ENCODE measurements at regions not wholly inside any gene's neighbourhood (a gene's known extent, or its start where the extent isn't known, plus 50 kb on each side); places are given as distances from the start of the nearest gene placed in this dataset.
A peak's percentile ranks its signal among the peaks of the same experiment; 100 is the strongest.

DNA sequence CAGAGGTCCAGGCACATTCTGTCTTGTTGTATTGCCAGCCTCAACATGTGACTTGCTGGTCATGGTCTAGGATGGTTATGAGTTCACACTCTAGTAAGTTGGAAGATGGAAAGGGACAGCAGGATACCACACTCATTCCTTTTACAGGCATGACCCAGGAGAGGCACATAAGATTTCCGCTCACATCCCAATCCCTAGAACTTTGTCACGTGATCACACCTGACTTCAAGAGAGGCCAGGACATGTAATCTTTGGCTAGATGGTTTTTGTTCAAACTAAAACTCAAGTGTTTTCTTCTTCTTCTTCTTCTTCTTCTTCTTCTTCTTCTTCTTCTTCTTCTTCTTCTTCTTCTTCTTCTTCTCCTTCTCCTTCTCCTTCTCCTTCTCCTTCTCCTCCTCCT lies 53.4 kb upstream of the ARX start (continued):
- peak; percentile 31; the same call in 1 of the 2 replicates for TF ChIP-seq TOE1 (IDR thresholded peaks at IDR 0.05; ENCODE audit: borderline replicate concordance)
- no peak for TF ChIP-seq TOE1 (CRISPR knock-in tag; IDR thresholded peaks at IDR 0.05; ENCODE audit: borderline replicate concordance, low read depth)
- TF ChIP-seq BRCA1 (IDR thresholded peaks at IDR 0.05): no peak
- TF ChIP-seq BRCA1 (CRISPR knock-in tag; IDR thresholded peaks at IDR 0.05): no peak

DNA sequence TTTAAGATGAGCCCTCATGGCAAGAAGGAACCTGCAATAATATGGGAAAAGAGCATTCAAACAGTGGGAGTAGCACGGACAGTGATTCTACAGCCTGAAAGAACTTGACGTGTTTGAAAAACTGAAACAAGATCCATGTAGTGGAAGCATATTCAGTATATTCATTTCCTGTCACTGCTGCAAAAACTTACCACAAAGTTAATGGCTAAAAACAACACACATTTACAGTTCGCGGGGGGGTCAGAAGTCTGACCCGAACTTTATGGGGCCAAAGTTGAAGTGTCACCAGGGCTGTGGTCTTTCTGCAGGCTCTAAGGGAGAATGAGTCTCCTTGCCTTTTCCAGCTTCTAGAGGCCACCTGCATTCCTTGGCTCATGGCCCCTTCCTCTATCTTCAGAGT lies 52.6 kb upstream of the ARX start:
- TF ChIP-seq KDM5B (IDR thresholded peaks at IDR 0.05; ENCODE audit: insufficient replicate concordance, low read depth, low read length): no peak
- TF ChIP-seq BMI1 (IDR thresholded peaks at IDR 0.05; ENCODE audit: low read length): no peak
- no peak for TF ChIP-seq HDGF (IDR thresholded peaks at IDR 0.05)
- TF ChIP-seq ZNF668 (CRISPR knock-in tag; IDR thresholded peaks at IDR 0.05): no peak
- TF ChIP-seq ZBTB34 (CRISPR knock-in tag; IDR thresholded peaks at IDR 0.05): no peak
- no peak for TF ChIP-seq CCAR2 (IDR thresholded peaks at IDR 0.05; ENCODE audit: low read depth, low read length)
- no peak for TF ChIP-seq FOXM1 (IDR thresholded peaks at IDR 0.05; ENCODE audit: low read depth)
- TF ChIP-seq FOXM1 (CRISPR knock-in tag; IDR thresholded peaks at IDR 0.05; ENCODE audit: low read depth): no peak
- TF ChIP-seq BRD9 (IDR thresholded peaks at IDR 0.05; ENCODE audit: low read depth, partially characterized antibody): no peak
- no peak for TF ChIP-seq IRF9 (tag; IDR thresholded peaks at IDR 0.05)
- no peak for TF ChIP-seq PHF21A (IDR thresholded peaks at IDR 0.05; ENCODE audit: borderline replicate concordance, low read depth)
- TF ChIP-seq CBX1 (IDR thresholded peaks at IDR 0.05; ENCODE audit: low read depth): no peak
- no peak for TF ChIP-seq CREBBP (IDR thresholded peaks at IDR 0.05; ENCODE audit: low read depth, low read length)
- H4K20me1 ChIP-seq (replicated peaks; ENCODE audit: control insufficient read depth, insufficient read depth, low read length): no peaks in the 10 kb centered on the region
- intact Hi-C loops (cut with micrococcal nuclease): no loop called here
- no peaks in the 10 kb centered on the region; a peak in 1 of 5 replicates for H3K4me1 ChIP-seq (replicated peaks in 1 of 2; ENCODE audit: control insufficient read depth in 2 of 2, insufficient read depth in 2 of 2, low read length in 2 of 2)
- H3K4me3 ChIP-seq: no peak overlapping the region
- in situ Hi-C loops (cut with MboI): no loop called here
- no peaks in the 10 kb centered on the region for H3K9me3 ChIP-seq (replicated peaks; ENCODE audit: control insufficient read depth, insufficient read depth, low read depth, low read length)
- no peak overlapping the region for H3K27ac ChIP-seq (ENCODE audit: extremely low read depth, low read depth, low read length)
- H3K9ac ChIP-seq (ENCODE audit: insufficient read depth in 1 of 2, low read depth in 2 of 2, low read length in 2 of 2): no peak overlapping the region
- H3K4me2 ChIP-seq (ENCODE audit: insufficient read depth, low read length): no peak overlapping the region
- FAIRE-seq (no peak), ATAC-seq (no peak), DNase-seq (ENCODE audit: extremely low read depth in 1 of 4, low spot score in 3 of 4) (no peak)
- BruUV-seq (replicated peaks): no TSS peak
- no peaks in the 10 kb centered on the region for H3K27me3 ChIP-seq (ENCODE audit: control insufficient read depth in 2 of 2, insufficient read depth in 2 of 2, low read length in 2 of 2)
- ChIA-PET CTCF (ENCODE audit: low intra/inter-chr PET ratio) (no interaction called here), POLR2A (no interaction called here)
- H2AFZ ChIP-seq (ENCODE audit: low read depth, low read length): no peak overlapping the region
- no peaks in the 10 kb centered on the region for H3K36me3 ChIP-seq (ENCODE audit: control insufficient read depth, insufficient read depth, low read length)
- WGBS (ENCODE audit: insufficient coverage, low coverage, missing lambda C conversion rate): 4% methylated on average over 3 of the region's 5 CpGs
- no peaks in the 10 kb centered on the region for H3K9me1 ChIP-seq (ENCODE audit: control insufficient read depth, insufficient read depth, low read length)
- H3K79me2 ChIP-seq (ENCODE audit: control insufficient read depth, insufficient read depth, low read length): no peaks in the 10 kb centered on the region
